HG03139 (cell line): ENCODE measurements at regions not wholly inside any gene's neighbourhood (a gene's known extent, or its start where the extent isn't known, plus 50 kb on each side); places are given as distances from the start of the nearest gene placed in this dataset.
"Not testable (repeated sequence)": the region's sequence is repeated elsewhere in the genome, so short reads cannot be mapped to it uniquely, and the experiment has no call there.

Experiments used
- ATAC-seq: cut with Tn5 transposase; IDR thresholded peaks from one replicate; pipeline ENCODE4 v1.9.1; 2021; ENCODE audit not compliant: unreplicated experiment

GRCh38 chr7:138214926-138215325 lies 138.7 kb downstream of the AKR1D1 start:
- ATAC-seq: no peak

DNA sequence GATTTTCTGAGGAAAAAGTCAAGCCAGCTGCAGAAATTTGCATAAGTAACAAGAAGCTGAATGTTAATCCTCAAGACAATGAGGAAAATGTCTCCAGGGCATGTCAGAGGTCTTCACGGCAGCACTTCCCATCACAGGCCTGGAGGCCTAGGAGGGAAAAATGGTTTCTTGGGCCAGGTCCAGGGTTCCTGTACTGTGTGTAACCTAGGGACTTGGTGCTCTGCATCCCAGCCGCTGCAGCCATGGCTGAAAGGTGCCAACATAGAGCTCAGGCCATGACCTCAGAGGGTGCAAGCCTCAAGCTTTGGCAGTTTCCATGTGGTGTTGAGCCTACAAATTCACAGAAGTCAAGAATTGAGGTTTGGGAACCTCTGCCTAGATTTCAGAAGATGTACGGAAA lies 144.1 kb downstream of the AKR1D1 start:
- ATAC-seq: not testable (repeated sequence)

DNA sequence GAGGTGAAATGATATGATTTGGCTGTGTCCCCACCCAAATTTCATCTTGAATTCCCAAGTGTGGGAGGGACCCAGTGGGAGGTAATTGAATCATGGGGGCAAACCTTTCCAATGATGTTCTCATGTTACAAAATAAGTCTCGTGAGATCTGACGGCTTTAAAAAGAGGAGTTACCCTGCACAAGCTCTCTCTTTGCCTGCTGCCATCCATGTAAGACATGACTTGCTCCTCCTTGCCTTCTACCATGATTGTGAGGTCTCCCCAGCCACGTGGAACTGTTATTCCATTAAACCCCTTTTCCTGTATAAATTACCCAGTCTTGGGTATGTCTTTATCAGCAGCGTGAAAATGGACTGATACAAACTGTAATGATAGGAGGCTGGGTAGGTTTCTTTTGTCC lies 145.1 kb downstream of the AKR1D1 start:
- ATAC-seq: not testable (repeated sequence)

GRCh38 chr7:138223402-138223879 lies 147.2 kb downstream of the AKR1D1 start:
- ATAC-seq: no peak

DNA sequence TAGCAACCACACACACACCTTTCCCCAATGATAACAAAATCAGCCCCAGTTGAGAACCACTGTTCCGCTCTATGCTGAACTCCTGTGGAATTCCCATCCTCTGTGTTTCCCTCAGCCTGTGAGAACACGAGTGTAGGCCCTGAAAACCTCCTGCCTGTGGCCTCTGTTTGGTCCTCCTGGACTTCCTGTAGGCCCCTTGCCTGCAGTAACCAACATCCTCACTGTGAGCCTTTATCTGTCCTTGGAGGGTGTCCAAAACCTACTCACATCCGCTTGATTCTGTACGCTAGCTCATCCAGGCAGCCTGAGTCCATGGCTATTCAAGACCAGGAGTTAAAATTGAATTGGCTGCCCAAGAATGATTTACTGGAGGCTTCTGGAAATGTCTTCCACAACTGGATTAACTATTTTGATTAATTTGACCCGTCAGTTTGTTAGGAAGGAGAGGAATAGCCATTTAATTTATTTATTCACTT lies 149.8 kb downstream of the AKR1D1 start:
- no peak for ATAC-seq

- ATAC-seq: no peak
Observed at GRCh38 chr7:138226745-138227279, 150.6 kb downstream of the AKR1D1 start.

GRCh38 chr7:138228119-138228518 lies 151.9 kb downstream of the AKR1D1 start:
- no peak for ATAC-seq

DNA sequence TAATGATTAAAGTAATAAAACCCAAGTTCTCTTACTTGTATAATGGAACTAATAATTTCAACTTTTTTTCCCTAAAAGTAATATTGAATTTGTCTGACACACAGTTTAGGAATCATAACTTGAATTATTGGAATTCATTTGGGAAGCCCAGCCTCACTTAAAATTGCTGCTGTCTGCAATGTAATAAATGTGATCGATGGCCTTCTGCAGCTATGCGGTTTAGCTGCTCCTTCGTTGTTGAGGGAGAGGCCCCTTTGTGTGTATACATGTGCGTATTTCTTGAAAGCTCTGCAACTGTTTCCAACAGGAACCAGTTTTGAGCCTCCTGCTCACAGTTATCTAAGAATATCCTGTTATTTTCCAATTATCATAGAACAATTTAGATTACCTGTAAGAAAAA lies 152.5 kb downstream of the AKR1D1 start:
- no peak for ATAC-seq

DNA sequence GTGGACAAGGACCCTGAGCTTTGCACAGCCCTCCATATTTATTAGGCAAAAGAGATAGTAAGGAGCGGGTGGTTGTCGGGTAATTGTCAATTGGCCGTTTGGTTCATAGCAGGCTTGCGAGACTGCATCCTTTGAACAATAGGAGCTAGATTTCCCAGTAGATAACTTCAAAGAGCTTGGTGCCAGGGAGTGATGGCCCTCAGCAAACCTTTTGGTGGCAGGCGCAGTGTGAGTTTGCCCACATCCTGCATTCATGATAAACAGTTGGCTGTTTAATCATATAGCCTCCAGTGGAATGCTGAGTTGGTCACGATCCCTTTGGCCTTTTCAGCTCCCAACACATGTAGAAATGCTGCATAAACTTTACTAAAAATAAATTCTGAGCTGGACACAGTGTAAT lies 156.9 kb downstream of the AKR1D1 start:
- ATAC-seq: no peak

- ATAC-seq: no peak
Observed at GRCh38 chr7:138235207-138235606, 158.9 kb downstream of the AKR1D1 start.

DNA sequence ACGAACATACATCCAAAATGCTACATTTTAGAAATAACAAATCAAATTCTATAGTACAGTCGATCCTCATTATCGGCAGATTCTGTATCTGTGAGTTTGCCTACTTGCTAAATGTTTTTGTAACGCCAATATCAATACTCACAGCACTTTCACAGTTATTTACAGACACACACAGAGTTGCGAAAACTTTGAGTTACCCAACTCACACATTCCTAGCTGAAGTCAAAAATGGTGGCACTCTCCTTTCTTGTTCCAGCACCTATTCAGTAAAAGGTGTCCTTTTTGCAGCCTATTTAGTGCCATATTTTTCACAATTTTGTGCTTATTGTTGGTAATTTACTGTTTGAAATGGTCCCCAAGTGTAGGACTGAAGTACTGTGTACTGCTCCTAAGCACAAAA lies 161.7 kb downstream of the AKR1D1 start:
- ATAC-seq: no peak

- ATAC-seq: no peak
Observed at GRCh38 chr7:138238734-138239659, 162.7 kb downstream of the AKR1D1 start.

GRCh38 chr7:138243430-138243829 lies 167.2 kb downstream of the AKR1D1 start:
- no peak for ATAC-seq

- no peak for ATAC-seq
Observed at GRCh38 chr7:138243836-138244235, 167.6 kb downstream of the AKR1D1 start.

DNA sequence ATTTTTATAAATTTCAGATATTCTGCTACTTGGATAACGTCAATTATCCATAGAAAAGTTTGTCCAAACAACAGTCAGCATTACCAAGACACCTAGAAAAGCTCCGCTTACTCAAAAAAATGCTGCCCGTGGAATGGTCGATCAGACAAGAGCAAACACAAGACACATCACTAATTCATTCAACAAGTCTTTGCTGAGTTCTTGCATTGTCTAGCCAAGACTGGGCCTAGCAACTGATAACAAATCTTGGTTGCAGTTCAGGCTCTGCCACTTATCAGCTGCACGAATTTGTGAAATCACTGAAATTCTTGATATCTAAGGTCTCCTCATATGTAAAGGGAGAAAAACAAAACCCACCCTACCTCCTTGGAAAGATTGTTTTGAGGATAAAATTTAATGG lies 168.3 kb downstream of the AKR1D1 start:
- ATAC-seq: no peak

- no peak for ATAC-seq
Observed at GRCh38 chr7:138245216-138245615, 169.0 kb downstream of the AKR1D1 start.

GRCh38 chr7:138245682-138246081 lies 169.4 kb downstream of the AKR1D1 start:
- no peak for ATAC-seq

GRCh38 chr7:138246428-138246827 lies 170.2 kb downstream of the AKR1D1 start:
- ATAC-seq: no peak

GRCh38 chr7:138247081-138247480 lies 170.8 kb downstream of the AKR1D1 start:
- ATAC-seq: no peak

GRCh38 chr7:138247568-138248333 lies 171.5 kb downstream of the AKR1D1 start:
- ATAC-seq: no peak

DNA sequence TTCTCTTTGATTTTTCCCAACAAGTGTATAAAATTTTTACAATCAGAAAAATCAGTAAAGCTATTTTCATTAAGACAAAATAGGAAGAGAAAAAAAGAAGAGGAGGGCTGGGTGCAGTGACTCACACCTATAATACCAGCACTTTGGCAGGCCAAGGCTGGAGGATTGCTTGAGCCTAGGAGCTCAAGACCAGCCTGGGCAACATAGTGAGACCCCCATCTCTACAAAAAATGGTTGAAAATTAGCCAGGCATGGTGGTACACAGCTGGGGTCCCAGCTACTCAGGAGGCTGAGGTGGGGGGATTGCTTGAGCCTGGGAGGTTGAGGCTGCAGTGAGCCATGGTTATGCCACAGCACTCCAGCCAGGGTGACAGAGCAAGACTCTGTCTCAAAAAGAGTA lies 172.3 kb downstream of the AKR1D1 start:
- no peak for ATAC-seq

GRCh38 chr7:138249975-138250374 lies 173.7 kb downstream of the AKR1D1 start:
- ATAC-seq: no peak
